MM.1S (cell line): ENCODE measurements at regions not wholly inside any gene's neighbourhood (a gene's known extent, or its start where the extent isn't known, plus 50 kb on each side); places are given as distances from the start of the nearest gene placed in this dataset.

Source experiments
- DNase-seq: peaks from one replicate; pipeline ENCODE4 v3.0.0-alpha.2; 2015
- H2AFZ ChIP-seq: fragments of 300-600 bp; sonication (generic); 2 replicates; pipeline ENCODE4 v1.6.0; 2016; ENCODE audit warnings: antibody characterized with exemption, low read length
- H3F3A ChIP-seq: fragments of 300-600 bp; sonication (generic); 2 replicates; pipeline ENCODE4 v1.6.1; 2016; ENCODE audit warnings: mild to moderate bottlenecking, antibody characterized with exemption, low read length, moderate library complexity, mixed read lengths; ENCODE audit not compliant: insufficient read depth
- H3K27ac ChIP-seq: fragments of 300-600 bp; sonication (generic); 2 replicates; pipeline ENCODE4 v1.5.1; 2016; ENCODE audit warnings: mild to moderate bottlenecking, low read length
- H3K27me3 ChIP-seq: fragments of 300-600 bp; sonication (generic); replicated peaks from 2 replicates; pipeline ENCODE4 v1.6.0; 2016; ENCODE audit warnings: low read length; ENCODE audit not compliant: insufficient read depth
- H3K36me3 ChIP-seq: fragments of 300-600 bp; sonication (generic); replicated peaks from 2 replicates; pipeline ENCODE4 v1.6.1; 2016; ENCODE audit warnings: mild to moderate bottlenecking, low read length, mixed read lengths; ENCODE audit not compliant: insufficient read depth
- H3K4me1 ChIP-seq: fragments of 300-600 bp; sonication (generic); 2 replicates; pipeline ENCODE4 v1.6.1; 2016; ENCODE audit warnings: low read length, mixed read lengths
- H3K4me2 ChIP-seq: fragments of 300-600 bp; sonication (generic); 2 replicates; pipeline ENCODE4 v1.6.0; 2016; ENCODE audit warnings: low read depth, low read length
- H3K4me3 ChIP-seq: fragments of 300-600 bp; sonication (generic); 2 replicates; pipeline ENCODE4 v1.5.1; 2016; ENCODE audit warnings: low read length, mixed read lengths
- H3K79me2 ChIP-seq: fragments of 300-600 bp; sonication (generic); 2 replicates; pipeline ENCODE4 v1.6.1; 2016; ENCODE audit warnings: mixed run types, low read length, mixed read lengths
- H3K9ac ChIP-seq: fragments of 300-600 bp; sonication (generic); 2 replicates; pipeline ENCODE4 v1.6.1; 2016; ENCODE audit warnings: low read length, mixed read lengths
- H3K9me2 ChIP-seq: fragments of 300-600 bp; sonication (generic); replicated peaks from 2 replicates; pipeline ENCODE4 v1.6.1; 2016; ENCODE audit warnings: mild to moderate bottlenecking, low read length, mixed read lengths; ENCODE audit not compliant: insufficient read depth
- H3K9me3 ChIP-seq: fragments of 300-600 bp; sonication (generic); replicated peaks from 2 replicates; pipeline ENCODE4 v1.6.1; 2016; ENCODE audit warnings: mild to moderate bottlenecking, low read length, mixed read lengths; ENCODE audit not compliant: insufficient read depth
- H4K20me1 ChIP-seq: fragments of 300-600 bp; sonication (generic); 2 replicates; pipeline ENCODE4 v1.6.1; 2016; ENCODE audit warnings: mild to moderate bottlenecking, low read length, moderate library complexity, mixed read lengths; ENCODE audit not compliant: insufficient read depth
- CTCF ChIP-seq: fragments of 300-600 bp; sonication (generic); IDR thresholded peaks from 2 replicates; pipeline ENCODE4 v1.5.1; 2016; ENCODE audit warnings: antibody characterized with exemption, low read length, mixed read lengths
- EZH2 ChIP-seq: fragments of 300-600 bp; sonication (generic); optimal IDR thresholded peaks from 2 replicates; pipeline ENCODE3; 2017; ENCODE audit warnings: low read depth, mild to moderate bottlenecking, antibody characterized with exemption, low read length, mixed read lengths
- EZH2phosphoT487 ChIP-seq: fragments of 300-600 bp; sonication (generic); IDR thresholded peaks from 2 replicates; pipeline ENCODE4 v1.6.1; 2018; ENCODE audit warnings: antibody characterized with exemption, low read length

DNA sequence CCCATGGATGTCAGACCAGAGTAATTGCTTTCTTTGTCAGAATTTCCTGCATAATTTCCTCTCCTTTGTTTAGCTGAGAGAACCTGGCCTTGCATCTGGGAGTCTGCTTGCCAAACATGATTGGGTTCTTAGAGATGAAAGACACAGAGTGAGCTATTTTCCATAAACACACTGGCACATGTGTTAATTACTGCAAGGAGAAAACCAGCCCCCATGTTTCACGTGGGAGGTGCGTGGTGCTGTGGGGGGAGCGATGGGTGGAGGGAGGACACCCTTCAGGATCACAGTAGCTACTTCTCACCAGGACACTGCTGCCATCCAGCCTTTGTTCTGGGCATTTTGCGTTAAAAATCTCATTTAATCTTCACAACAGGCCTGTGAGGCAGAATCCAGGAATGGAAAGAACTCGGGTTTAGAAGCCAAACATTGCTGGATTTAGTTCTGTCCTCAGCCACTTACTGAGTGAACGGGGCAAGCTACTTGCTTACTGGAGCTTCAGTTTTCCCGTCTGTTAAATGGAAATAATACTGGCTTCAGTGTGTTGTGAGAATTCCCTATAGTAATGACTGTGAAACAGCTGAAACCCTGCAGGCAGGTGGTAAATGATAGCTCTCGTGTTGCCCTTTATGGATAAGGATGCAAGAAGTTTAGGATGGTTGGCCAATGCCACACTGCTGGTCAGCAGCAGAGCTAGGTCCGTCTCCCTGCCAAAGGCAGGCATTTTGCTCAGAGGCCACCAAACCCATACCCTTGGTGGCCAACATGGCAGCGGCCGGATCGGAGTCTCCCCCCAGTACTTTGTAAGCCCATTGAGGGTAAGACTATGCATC, 100.1 kb upstream of the ASAP2 start:
- Histone ChIP-seq H3K79me2 (no peaks in the 10 kb centered on the region), H4K20me1 (no peaks in the 10 kb centered on the region), H3K27me3 (no peaks in the 10 kb centered on the region), H3F3A (no peaks in the 10 kb centered on the region), H3K9ac (no peak overlapping the region), H3K27ac (no peak overlapping the region), H3K9me2 (no peaks in the 10 kb centered on the region), H3K4me3 (no peak overlapping the region), H3K4me2 (no peak overlapping the region), H3K4me1 (no peaks in the 10 kb centered on the region), H3K36me3 (no peaks in the 10 kb centered on the region), H3K9me3 (no peaks in the 10 kb centered on the region), H2AFZ (no peak overlapping the region)
- DNase-seq = no peak
- no peak for TF ChIP-seq EZH2phosphoT487
- TF ChIP-seq EZH2 = no peak
- no peak for TF ChIP-seq CTCF

GRCh38 chr2:9105601-9106337, 100.8 kb upstream of the ASAP2 start:
- H3K79me2 ChIP-seq = no peaks in the 10 kb centered on the region
- DNase-seq = no peak
- no peaks in the 10 kb centered on the region for H4K20me1 ChIP-seq
- H3K4me1 ChIP-seq = no peaks in the 10 kb centered on the region
- no peak overlapping the region for H2AFZ ChIP-seq
- TF ChIP-seq EZH2phosphoT487 (no peak), CTCF (no peak), EZH2 (no peak)
- H3K9me3 ChIP-seq = no peaks in the 10 kb centered on the region
- no peak overlapping the region for H3K27ac ChIP-seq
- H3K27me3 ChIP-seq = no peaks in the 10 kb centered on the region
- H3K36me3 ChIP-seq = no peaks in the 10 kb centered on the region
- H3K9me2 ChIP-seq = no peaks in the 10 kb centered on the region
- no peak overlapping the region for H3K4me2 ChIP-seq
- no peaks in the 10 kb centered on the region for H3F3A ChIP-seq
- no peak overlapping the region for H3K9ac ChIP-seq
- H3K4me3 ChIP-seq = no peak overlapping the region

DNA sequence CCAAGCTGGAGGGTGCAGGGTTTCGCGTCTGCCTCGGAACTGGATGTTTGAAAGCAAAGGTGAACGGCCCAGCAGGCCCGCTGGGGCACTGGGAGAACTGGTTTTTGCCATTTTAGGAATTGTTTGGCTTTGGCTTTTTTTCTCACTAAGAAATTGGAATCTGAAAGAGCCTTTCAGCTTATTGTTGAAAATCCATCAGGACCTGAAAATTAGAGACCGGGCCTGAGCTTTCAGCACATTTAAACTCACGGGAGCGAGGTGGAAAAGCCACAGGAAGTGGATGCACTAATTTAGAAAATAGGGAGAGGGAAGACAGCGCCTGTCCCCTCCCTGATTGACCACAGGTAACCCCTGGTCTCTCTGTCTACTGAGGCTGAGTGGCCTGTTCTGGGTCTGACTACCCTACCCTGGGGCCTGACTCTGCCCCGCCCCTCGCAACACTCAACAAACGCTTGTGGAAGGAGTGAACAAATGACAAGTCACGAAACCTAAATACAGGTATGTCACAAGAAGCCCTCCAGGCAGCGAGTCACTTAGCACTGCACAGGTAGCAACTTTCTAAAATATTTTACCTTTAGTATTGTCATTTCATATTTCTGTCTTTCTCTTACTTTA, 100.3 kb upstream of the MBOAT2 start:
- H3K9me2 ChIP-seq = no peaks in the 10 kb centered on the region
- no peaks in the 10 kb centered on the region for H3F3A ChIP-seq
- no peak for TF ChIP-seq CTCF
- no peak for TF ChIP-seq EZH2
- no peak for TF ChIP-seq EZH2phosphoT487
- no peak overlapping the region for H3K9ac ChIP-seq
- no peaks in the 10 kb centered on the region for H3K79me2 ChIP-seq
- H3K27ac ChIP-seq = no peak overlapping the region
- no peaks in the 10 kb centered on the region for H3K27me3 ChIP-seq
- no peaks in the 10 kb centered on the region for H3K36me3 ChIP-seq
- H3K4me2 ChIP-seq = no peak overlapping the region
- H3K4me3 ChIP-seq = no peak overlapping the region
- no peaks in the 10 kb centered on the region for H3K9me3 ChIP-seq
- no peaks in the 10 kb centered on the region for H4K20me1 ChIP-seq
- no peak overlapping the region for H2AFZ ChIP-seq
- no peak for DNase-seq
- no peaks in the 10 kb centered on the region for H3K4me1 ChIP-seq
